GM12873 (cell line): ENCODE measurements at regions not wholly inside any gene's neighbourhood (a gene's known extent, or its start where the extent isn't known, plus 50 kb on each side); places are given as distances from the start of the nearest gene placed in this dataset.

ENCODE experiments used
- TF ChIP-seq, protein P1 (sequence below): IDR thresholded peaks from 2 replicates; pipeline ENCODE4 v1.5.1; 2012; ENCODE audit warnings: low read depth, mild to moderate bottlenecking, moderate library complexity, low read length, control low read depth; ENCODE audit not compliant: insufficient read depth; ENCODE audit errors: missing control alignments

DNA sequence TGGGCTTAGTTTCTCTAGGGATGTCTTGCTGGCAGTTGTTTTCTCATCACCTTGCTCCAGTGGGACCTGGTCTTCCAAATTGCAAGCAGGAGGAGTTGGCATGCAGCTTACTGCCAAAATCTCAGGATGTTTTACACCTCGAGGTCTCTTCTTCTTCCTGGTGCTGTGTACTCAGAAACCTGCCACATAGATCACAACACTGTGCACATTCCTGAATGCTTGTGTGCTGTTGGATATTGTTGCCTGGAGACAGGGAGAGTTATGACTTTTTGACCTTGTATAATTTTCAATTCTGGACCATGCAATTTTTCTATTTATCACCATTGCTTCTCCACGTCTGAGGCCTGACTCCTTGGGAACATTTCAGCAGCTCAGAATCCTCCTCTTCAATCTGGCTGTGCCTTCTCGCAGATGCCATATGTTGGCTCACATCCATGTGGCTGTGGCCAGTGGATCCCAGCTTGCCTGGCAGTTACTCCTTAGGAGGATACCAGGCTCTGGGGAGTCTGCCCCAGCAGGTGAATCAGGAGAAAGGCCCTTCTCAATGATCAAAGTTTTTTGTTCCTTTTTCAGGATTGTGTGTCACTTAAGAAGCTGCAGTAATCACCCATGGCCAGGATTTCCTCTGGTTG lies 489.3 kb downstream of the TSN start:
- TF ChIP-seq, protein P1, sequence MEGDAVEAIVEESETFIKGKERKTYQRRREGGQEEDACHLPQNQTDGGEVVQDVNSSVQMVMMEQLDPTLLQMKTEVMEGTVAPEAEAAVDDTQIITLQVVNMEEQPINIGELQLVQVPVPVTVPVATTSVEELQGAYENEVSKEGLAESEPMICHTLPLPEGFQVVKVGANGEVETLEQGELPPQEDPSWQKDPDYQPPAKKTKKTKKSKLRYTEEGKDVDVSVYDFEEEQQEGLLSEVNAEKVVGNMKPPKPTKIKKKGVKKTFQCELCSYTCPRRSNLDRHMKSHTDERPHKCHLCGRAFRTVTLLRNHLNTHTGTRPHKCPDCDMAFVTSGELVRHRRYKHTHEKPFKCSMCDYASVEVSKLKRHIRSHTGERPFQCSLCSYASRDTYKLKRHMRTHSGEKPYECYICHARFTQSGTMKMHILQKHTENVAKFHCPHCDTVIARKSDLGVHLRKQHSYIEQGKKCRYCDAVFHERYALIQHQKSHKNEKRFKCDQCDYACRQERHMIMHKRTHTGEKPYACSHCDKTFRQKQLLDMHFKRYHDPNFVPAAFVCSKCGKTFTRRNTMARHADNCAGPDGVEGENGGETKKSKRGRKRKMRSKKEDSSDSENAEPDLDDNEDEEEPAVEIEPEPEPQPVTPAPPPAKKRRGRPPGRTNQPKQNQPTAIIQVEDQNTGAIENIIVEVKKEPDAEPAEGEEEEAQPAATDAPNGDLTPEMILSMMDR = no peak

DNA sequence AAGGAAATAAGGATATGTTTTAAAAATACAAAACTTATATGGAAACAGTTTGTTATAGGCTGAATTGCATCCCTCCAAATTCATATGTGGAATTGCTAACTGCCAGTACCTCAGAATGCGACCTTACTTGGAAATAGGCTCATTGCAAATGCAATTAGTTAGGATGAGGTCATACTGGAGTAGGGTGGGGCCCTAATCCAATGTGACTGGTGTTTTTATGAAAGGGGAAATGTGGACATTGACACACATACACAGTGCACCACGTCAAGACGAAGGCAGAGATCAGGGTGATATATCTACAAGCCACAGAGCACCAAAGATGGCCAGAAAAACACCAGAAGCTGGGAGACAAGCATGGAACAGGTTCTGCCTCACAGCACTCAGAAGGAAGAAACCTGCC lies 494.2 kb downstream of the TSN start:
- TF ChIP-seq, protein P1 = no peak

DNA sequence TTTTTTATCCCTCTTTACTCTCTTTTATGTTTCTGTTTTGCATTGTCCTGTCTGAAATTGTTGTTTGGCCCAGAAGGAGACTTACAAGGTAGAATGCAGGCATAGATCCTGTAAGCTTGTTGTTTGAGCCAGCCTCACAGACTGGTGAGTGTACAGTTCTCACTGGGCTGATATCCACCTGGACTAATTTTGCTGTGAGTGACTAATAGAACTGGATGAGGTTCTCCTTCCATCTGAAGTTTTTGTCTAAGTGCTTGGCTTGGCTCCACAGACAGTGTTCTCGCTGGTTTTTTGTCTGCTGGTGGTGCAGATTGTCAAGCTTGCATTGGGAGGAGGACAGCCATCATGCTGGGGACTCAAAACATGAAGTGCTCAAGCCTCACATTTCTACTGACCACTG lies 495.7 kb downstream of the TSN start:
- TF ChIP-seq, protein P1 = no peak

DNA sequence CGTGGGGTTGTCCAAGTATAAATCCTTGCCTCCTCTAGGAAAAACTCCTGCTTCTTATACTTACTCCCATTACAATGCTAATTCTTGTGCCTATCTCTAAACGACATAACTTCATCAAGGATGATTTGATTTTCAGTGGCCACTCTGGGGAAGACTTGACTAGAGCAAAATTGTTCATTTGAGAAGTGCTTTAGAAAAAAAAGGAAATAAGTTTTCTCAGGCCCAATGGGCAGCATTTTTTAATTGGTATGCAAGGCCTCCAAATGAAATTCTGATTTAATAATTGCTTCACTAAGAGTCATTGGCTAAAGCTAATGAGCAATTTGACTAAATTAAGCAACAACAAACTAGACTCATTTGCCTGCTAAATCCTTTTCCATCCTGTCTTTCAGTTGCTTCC lies 496.1 kb downstream of the TSN start:
- TF ChIP-seq, protein P1 = no peak

DNA sequence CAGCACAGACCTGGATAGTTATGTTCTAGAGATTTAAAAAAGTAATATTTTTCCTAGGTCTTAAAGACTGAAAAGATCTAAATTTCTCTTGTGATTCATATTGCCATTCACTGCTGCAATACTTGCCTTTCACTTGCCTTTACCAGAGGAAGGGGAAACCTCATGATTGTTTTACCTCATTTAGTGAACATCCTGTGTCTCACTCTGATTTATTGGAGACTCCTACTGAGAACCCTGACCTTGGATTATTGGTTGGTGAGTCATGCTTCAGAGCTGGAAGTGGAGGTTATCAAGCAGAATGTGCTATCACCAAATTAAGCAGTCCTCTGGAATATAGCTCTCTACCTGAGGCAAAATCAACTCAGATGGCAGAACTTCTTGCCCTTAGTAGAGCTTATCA lies 500.5 kb downstream of the TSN start:
- TF ChIP-seq, protein P1 = no peak

DNA sequence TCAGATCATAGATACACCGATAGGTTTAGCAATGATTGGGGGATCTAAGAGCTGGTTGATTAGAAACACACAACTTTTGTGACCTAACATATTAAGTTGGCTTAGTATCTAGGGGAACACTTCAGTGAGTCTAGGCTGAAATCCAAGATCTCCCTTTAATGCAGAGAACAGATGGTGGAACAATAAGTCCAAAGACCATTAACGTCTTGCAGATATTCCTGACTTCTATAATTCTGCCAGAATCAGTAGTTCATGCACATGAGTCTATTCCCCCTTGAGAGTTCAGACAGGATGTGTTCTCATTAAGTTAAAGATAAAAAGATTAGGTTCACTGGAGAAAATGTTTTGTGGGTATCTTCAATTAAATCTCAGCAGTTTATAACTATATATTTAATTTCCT lies 506.5 kb downstream of the TSN start:
- TF ChIP-seq, protein P1 = no peak

DNA sequence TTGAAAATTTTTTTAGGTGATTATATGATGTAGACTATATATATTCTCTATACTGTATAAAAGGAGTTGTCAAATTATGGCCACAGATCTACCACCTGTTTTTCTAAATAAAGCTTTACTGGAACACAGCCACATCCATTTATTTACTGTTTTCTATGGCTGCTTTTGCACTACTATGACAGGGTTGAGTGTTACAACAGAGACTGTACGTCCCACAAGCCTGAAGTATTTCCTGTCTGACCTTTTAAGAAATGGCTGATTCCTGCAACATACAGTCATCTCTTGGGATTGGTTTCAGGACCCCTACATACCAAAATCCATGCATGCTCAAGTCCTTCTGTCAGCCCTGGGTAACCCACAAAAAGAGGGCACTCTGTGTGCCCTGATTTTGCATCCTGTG lies 508.3 kb downstream of the TSN start:
- TF ChIP-seq, protein P1 = no peak
